H9 (cell line): ENCODE measurements at regions not wholly inside any gene's neighbourhood (a gene's known extent, or its start where the extent isn't known, plus 50 kb on each side); places are given as distances from the start of the nearest gene placed in this dataset.

Experiments
- DNase-seq: peaks from one replicate; pipeline ENCODE4 v3.0.0-alpha.2; 2017
- H2AFZ ChIP-seq: one replicate; pipeline ENCODE4 v1.6.1; 2013; ENCODE audit warnings: mild to moderate bottlenecking, low read length, control low read depth, moderate library complexity
- H2AK5ac ChIP-seq: 2 replicates; pipeline ENCODE4 v1.6.1; 2013; ENCODE audit warnings: low read length, control low read depth, mixed read lengths; ENCODE audit not compliant: insufficient read length
- H2BK120ac ChIP-seq: one replicate; pipeline ENCODE4 v1.6.1; 2013; ENCODE audit warnings: low read depth, mild to moderate bottlenecking, low read length, control low read depth, inconsistent platforms; ENCODE audit not compliant: poor library complexity, severe bottlenecking
- H2BK12ac ChIP-seq: 2 replicates; pipeline ENCODE4 v1.6.1; 2013; ENCODE audit warnings: low read length, control low read depth, mixed read lengths, low read depth; ENCODE audit not compliant: insufficient read length
- H2BK15ac ChIP-seq: 2 replicates; pipeline ENCODE4 v1.6.1; 2013; ENCODE audit warnings: low read depth, low read length, control low read depth
- H2BK20ac ChIP-seq: one replicate; pipeline ENCODE4 v1.6.1; 2013; ENCODE audit warnings: low read depth, mild to moderate bottlenecking, low read length, control low read depth, inconsistent platforms; ENCODE audit not compliant: poor library complexity, severe bottlenecking
- H2BK5ac ChIP-seq: 2 replicates; pipeline ENCODE4 v1.6.1; 2013; ENCODE audit warnings: low read length, control low read depth, mixed read lengths; ENCODE audit not compliant: insufficient read length
- H3K14ac ChIP-seq: 2 replicates; pipeline ENCODE4 v1.6.1; 2013; ENCODE audit warnings: low read length, control low read depth; ENCODE audit not compliant: insufficient read depth
- H3K18ac ChIP-seq: 2 replicates; pipeline ENCODE4 v1.6.1; 2013; ENCODE audit warnings: low read depth, mild to moderate bottlenecking, mixed read lengths, low read length, control low read depth; ENCODE audit not compliant: insufficient read length
- H3K23ac ChIP-seq: 2 replicates; pipeline ENCODE4 v1.6.1; 2013; ENCODE audit warnings: low read length, control low read depth, mixed read lengths, low read depth; ENCODE audit not compliant: insufficient read length
- H3K23me2 ChIP-seq: 2 replicates; pipeline ENCODE4 v1.6.1; 2013; ENCODE audit warnings: low read depth, mild to moderate bottlenecking, mixed read lengths, low read length, control low read depth; ENCODE audit not compliant: insufficient read length, poor library complexity, severe bottlenecking
- H3K27ac ChIP-seq: 2 replicates; pipeline ENCODE4 v1.5.1; 2013; ENCODE audit warnings: low read length, control low read depth, mixed read lengths, low read depth; ENCODE audit not compliant: insufficient read length
- H3K27me3 ChIP-seq: 2 replicates; pipeline ENCODE4 v1.6.1; 2013; ENCODE audit warnings: low read length, control low read depth, inconsistent platforms; ENCODE audit not compliant: insufficient read depth
- H3K4ac ChIP-seq: 2 replicates; pipeline ENCODE4 v1.6.1; 2013; ENCODE audit warnings: low read depth, mild to moderate bottlenecking, control low read depth, inconsistent platforms, low read length, moderate library complexity
- H3K4me1 ChIP-seq: 2 replicates; pipeline ENCODE4 v1.6.1; 2013; ENCODE audit warnings: low read length, control low read depth, inconsistent platforms; ENCODE audit not compliant: insufficient read depth
- H3K4me2 ChIP-seq: 2 replicates; pipeline ENCODE4 v1.6.1; 2013; ENCODE audit warnings: low read length, control low read depth, mixed read lengths; ENCODE audit not compliant: insufficient read length, insufficient read depth
- H3K56ac ChIP-seq: 2 replicates; pipeline ENCODE4 v1.6.1; 2013; ENCODE audit warnings: low read depth, mild to moderate bottlenecking, mixed read lengths, low read length, control low read depth; ENCODE audit not compliant: insufficient read length
- H3K79me1 ChIP-seq: 2 replicates; pipeline ENCODE4 v1.6.1; 2013; ENCODE audit warnings: low read depth, mild to moderate bottlenecking, moderate library complexity, low read length, control low read depth, inconsistent platforms; ENCODE audit not compliant: insufficient read depth, poor library complexity, severe bottlenecking
- H3K79me2 ChIP-seq: 2 replicates; pipeline ENCODE4 v1.6.1; 2013; ENCODE audit warnings: low read length, control low read depth, inconsistent platforms; ENCODE audit not compliant: insufficient read depth
- H3K9ac ChIP-seq: 2 replicates; pipeline ENCODE4 v1.6.1; 2013; ENCODE audit warnings: low read length, control low read depth, mixed read lengths; ENCODE audit not compliant: insufficient read length; ENCODE audit errors: extremely low read depth
- H3K9me3 ChIP-seq: one replicate; pipeline ENCODE4 v1.6.1; 2013; ENCODE audit warnings: low read depth, low read length, inconsistent platforms; ENCODE audit not compliant: control insufficient read depth
- H3T11ph ChIP-seq: one replicate; pipeline ENCODE4 v1.6.1; 2013; ENCODE audit warnings: mild to moderate bottlenecking, low read length, control low read depth, inconsistent platforms
- H4K20me1 ChIP-seq: one replicate; pipeline ENCODE4 v1.6.1; 2013; ENCODE audit not compliant: control insufficient read depth, insufficient read length, insufficient read depth
- H4K5ac ChIP-seq: 2 replicates; pipeline ENCODE4 v1.6.1; 2013; ENCODE audit warnings: low read depth, mild to moderate bottlenecking, mixed read lengths, low read length, control low read depth; ENCODE audit not compliant: insufficient read length
- H4K8ac ChIP-seq: replicated peaks from 2 replicates; pipeline ENCODE4 v1.6.1; 2013; ENCODE audit warnings: low read length, control low read depth, mixed read lengths, low read depth; ENCODE audit not compliant: insufficient read length
- H4K91ac ChIP-seq: 2 replicates; pipeline ENCODE4 v1.6.1; 2013; ENCODE audit warnings: low read depth, mild to moderate bottlenecking, moderate library complexity, mixed read lengths, low read length, control low read depth; ENCODE audit not compliant: insufficient read length
- H3K27ac Mint-ChIP-seq, 3 experiments: 2 replicates in 2 of 3; 3 replicates in 1 of 3; pipeline ENCODE4 v1.8.0; 2020 to 2021; ENCODE audit warnings: mixed read lengths in 3 of 3, mild to moderate bottlenecking in 1 of 3, moderate library complexity in 1 of 3
- H3K27me3 Mint-ChIP-seq: 2 replicates; pipeline ENCODE4 v1.8.0; 2021; ENCODE audit warnings: low read depth, mild to moderate bottlenecking, moderate library complexity, mixed read lengths
- H3K36me3 Mint-ChIP-seq, 3 experiments: 2 replicates in 2 of 3; 3 replicates in 1 of 3; pipeline ENCODE4 v1.8.0; 2020 to 2021; ENCODE audit warnings: low read depth in 3 of 3, mixed read lengths in 3 of 3; ENCODE audit not compliant: insufficient read depth in 1 of 3
- H3K4me1 Mint-ChIP-seq, 2 experiments: 2 replicates each; pipeline ENCODE4 v1.8.0; 2020; ENCODE audit warnings: mixed read lengths in 2 of 2
- H3K4me3 Mint-ChIP-seq, 2 experiments: 2 replicates in 1 of 2; 3 replicates in 1 of 2; pipeline ENCODE4 v1.8.0; 2020 to 2021; ENCODE audit warnings: mild to moderate bottlenecking in 2 of 2, mixed read lengths in 2 of 2, moderate library complexity in 1 of 2
- H3K9me3 Mint-ChIP-seq, 2 experiments: 2 replicates in 1 of 2; 3 replicates in 1 of 2; pipeline ENCODE4 v1.8.0; 2020; ENCODE audit warnings: mild to moderate bottlenecking in 2 of 2, mixed read lengths in 2 of 2, moderate library complexity in 1 of 2
- WGBS: extraction: QIAGEN DNeasy Blood & Tissue Kit; methylation state at CpG from one replicate; pipeline ENCODE4 v1.1.7; 2013; ENCODE audit warnings: missing lambda C conversion rate, low lambda C conversion rate, mixed read lengths; ENCODE audit not compliant: insufficient read length; ENCODE audit errors: extremely low coverage; 5-methylcytosine and 5-hydroxymethylcytosine counted together
- TF ChIP-seq, protein P1 (sequence below): fragments of 200-600 bp; sonication (generic); conservative IDR thresholded peaks from 3 replicates; pipeline ENCODE4 v1.8.0; 2021; ENCODE audit warnings: antibody characterized with exemption, mild to moderate bottlenecking

DNA sequence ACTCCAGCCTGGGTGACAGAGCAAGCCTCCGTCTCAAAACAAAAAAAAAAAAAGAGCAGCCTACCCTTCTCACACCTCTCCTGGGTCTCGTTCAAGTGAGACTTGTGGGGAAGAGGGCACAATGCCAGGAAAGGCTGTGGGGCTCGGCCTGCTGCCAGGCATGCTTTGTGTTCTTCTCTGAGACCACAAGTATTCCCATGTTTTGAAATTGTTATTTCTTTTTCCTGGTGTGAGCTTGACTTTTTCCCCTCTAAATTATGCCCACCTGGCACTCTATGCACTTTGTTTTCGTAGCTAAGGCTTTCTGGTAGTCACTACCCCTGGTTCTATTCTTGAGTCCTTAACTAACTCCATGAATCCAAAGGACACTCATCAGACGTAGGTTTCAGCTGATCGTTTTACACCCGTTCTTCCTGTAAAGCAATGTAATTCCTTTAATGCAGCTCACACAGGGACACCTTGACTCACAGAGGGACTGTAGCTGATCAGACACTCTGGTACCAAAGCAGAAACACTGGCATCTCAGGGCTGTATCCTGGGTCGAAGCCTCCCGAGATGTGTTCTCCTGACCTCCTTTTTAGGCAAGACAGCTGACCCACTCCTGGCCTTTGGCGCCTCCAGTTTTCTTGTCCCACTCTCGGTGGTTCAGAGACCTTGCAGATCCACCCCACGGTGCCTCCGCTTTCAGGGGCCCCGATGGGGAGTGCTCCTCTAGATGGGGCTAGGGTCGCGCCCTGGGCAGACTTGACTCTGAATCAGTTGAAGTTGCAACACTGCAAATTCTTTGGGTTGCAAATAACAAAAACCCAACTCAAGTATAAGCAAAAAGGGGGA is 193.3 kb upstream of the AGAP1 start:
- Histone ChIP-seq H3K79me2 (no peaks in the 10 kb centered on the region), H2BK15ac (no peak overlapping the region), H3K23ac (no peak overlapping the region), H2BK5ac (no peak overlapping the region), H3K4me1 (peaks cover 2% of the 10 kb centered on the region; the same call in 1 of the 2 replicates), H3K27ac (no peak overlapping the region), H2BK12ac (no peak overlapping the region), H2BK20ac (no peak overlapping the region), H3K23me2 (no peaks in the 10 kb centered on the region), H3K18ac (no peak overlapping the region), H2AFZ (no peak overlapping the region), H3K4me2 (no peak overlapping the region), H3K9ac (no peak overlapping the region), H3K4ac (no peak overlapping the region), H2AK5ac (no peak overlapping the region), H3K14ac (no peak overlapping the region), H4K91ac (no peak overlapping the region), H4K5ac (no peak overlapping the region), H3K27me3 (no peaks in the 10 kb centered on the region), H2BK120ac (no peak overlapping the region), H3T11ph (no peak overlapping the region), H4K8ac (no peak overlapping the region), H3K79me1 (no peaks in the 10 kb centered on the region), H3K56ac (no peak overlapping the region), H4K20me1 (no peaks in the 10 kb centered on the region), H3K9me3 (no peaks in the 10 kb centered on the region)
- Mint-ChIP-seq H3K4me3 (no peak overlapping the region), H3K36me3 (peaks cover 0 to 5% (median 5%) of the 10 kb centered on the region in 3 experiments; a peak in 3 of 7 replicates), H3K4me1 (peaks cover 0 to 6% of the 10 kb centered on the region in 2 experiments; a peak in 2 of 4 replicates), H3K9me3 (peaks cover 9% of the 10 kb centered on the region in 2 experiments; a peak in 4 of 5 replicates), H3K27ac (no peak overlapping the region; a peak in 1 of 7 replicates), H3K27me3 (peaks cover 10% of the 10 kb centered on the region)
- TF ChIP-seq, protein P1, sequence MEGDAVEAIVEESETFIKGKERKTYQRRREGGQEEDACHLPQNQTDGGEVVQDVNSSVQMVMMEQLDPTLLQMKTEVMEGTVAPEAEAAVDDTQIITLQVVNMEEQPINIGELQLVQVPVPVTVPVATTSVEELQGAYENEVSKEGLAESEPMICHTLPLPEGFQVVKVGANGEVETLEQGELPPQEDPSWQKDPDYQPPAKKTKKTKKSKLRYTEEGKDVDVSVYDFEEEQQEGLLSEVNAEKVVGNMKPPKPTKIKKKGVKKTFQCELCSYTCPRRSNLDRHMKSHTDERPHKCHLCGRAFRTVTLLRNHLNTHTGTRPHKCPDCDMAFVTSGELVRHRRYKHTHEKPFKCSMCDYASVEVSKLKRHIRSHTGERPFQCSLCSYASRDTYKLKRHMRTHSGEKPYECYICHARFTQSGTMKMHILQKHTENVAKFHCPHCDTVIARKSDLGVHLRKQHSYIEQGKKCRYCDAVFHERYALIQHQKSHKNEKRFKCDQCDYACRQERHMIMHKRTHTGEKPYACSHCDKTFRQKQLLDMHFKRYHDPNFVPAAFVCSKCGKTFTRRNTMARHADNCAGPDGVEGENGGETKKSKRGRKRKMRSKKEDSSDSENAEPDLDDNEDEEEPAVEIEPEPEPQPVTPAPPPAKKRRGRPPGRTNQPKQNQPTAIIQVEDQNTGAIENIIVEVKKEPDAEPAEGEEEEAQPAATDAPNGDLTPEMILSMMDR: no peak
- WGBS: no CpG with 5 or more reads among the region's 16 CpGs
- DNase-seq: no peak
